Dedifferentiated amniotic fluid mesenchymal stem cell (primary cell): ENCODE measurements at regions not wholly inside any gene's neighbourhood (a gene's known extent, or its start where the extent isn't known, plus 50 kb on each side); places are given as distances from the start of the nearest gene placed in this dataset.

ENCODE experiments used
- DNase-seq: peaks from one replicate; pipeline ENCODE4 v3.0.0-alpha.2; 2016; ENCODE audit errors: extremely low spot score

DNA sequence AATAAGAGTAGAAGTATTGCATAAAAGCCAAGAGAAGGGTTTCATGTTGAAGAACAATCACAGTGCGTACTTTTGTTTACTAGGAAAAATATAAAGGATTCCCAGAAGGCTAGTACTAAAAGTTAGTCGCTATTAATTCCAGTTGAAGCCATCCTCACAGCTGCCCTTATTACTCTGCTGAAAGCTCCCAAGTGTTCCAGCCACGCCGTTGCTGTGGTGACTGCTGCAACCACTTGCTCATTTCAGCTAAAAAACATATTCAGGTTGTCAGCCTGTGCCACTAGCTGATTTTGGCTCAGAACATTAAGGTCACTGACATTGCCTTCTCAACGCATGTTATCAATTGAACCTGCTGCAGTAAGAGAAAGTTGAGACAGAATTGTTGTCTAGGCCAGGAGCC lies 87.1 kb upstream of the FNDC3A start:
- DNase-seq, result no peak

DNA sequence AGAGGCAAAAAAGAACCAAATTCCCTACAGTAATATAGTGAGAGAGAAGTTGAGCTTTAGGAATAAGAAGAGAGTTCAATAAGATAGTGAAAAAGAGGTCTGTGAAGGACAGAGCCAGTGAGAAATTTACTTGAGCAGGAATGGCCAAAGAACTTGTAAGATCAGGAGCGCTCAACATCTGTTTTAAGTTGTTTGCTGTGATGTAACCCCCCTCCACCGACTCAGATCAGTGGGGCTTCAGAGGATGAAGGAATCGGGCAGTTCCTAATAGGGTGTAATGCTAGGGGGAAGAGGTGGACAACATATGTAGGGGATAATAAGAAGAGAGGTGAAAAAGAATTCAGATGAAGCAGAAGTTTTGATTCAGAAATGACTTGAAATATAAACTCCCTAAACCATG lies 85.3 kb upstream of the FNDC3A start:
- DNase-seq, result no peak

DNA sequence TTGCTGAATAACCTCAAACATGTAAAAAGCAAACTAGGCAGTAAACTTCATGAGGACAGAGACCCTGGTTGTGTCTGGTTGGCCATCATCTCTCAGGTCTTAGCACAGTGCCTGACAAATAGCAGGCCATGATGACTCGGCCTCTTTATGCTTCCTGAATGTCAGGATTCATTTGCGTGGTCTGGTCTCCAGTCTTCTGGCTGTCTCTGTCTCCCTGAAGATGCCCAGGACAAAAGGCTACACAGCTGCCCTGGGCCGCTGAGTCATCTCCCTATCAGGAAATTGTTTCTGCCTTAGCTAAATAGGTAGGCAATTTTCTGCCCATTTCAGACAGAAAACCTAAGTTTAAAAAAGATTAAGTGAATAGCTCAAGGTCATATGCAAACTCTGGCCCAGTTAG lies 84.1 kb upstream of the FNDC3A start:
- no peak for DNase-seq

DNA sequence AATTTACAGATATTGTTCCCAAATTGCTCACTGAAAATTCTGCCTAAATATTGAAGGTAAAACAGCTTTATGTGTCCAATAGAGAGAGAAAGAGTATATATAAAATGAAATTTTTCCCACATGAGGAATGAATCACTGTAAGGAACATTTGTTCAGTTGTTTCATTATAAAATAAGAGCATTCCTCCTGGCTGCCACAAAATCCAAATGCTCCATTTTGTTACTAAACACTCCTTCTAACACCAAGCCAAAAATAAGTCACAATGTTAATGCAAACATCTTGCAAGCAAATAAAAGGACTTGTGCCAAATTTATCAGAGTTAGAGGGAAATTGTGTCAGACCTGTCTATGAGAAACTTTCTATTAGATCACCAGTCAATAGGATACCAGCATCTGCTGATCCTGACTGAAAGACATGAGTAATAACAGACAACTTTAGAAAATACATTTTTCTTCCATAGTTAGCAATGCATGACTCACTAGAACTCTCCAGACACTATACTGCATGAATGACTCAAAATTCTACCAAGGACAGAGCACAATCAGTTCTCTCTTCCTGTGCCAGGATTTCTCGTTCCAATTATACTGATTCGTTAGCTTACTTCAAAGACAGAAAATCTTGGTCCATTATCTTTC lies 83.5 kb upstream of the FNDC3A start:
- DNase-seq, result peak; percentile 73

DNA sequence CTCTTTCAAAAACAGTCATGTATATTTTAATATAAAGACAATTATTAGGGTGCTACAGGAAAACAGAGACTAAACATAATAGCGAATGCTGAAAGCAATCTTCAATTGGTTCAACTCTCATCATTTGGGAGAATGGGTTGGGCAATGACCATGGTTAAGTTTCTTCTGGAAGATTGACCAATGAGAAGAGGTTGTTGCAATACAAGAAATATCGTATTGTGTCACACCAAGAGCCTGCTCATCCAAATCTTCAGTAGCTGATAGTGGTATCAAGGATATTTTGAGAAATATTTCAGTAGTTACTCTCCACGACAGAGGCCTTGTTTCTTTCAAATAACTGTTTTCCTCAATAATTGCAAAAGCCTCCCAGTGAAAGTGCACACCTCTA lies 83.0 kb upstream of the FNDC3A start:
- no peak for DNase-seq

DNA sequence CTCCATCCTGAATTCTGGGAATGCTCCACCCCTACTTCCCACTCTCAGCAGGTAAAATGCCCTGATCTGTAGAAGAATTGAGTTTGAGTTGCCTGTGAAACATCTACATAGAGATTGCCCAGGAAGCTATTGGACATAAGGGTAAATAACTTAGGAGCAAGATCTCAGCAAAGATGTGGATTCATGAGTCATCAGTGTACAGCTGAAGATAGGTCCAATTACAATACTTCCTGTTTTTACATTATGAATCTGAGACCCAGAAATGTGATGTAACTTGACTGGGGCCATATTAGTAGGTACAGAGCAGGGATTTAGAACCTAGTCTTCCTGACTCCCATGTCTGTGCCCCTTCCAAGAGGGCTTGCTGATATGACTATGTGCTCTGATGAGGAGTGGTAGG lies 79.4 kb upstream of the FNDC3A start:
- no peak for DNase-seq

DNA sequence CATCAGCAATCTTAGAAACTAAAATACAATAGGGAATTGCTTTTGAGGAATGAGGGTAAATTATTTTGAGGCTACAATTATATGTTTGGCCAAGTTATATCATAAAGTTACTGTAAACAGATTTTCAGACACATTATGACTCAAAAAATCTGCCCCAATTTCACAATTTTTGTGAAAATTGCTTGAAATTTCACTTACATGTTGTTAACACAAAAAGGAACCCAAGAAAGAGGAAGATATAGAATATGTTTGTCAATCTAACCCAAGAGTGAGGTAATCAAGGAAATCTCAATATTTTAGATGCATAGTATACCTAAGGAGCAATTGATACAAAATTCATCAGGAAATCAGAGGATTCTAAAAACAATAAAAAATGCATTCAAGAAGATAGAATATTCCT lies 73.9 kb upstream of the FNDC3A start:
- DNase-seq, result no peak

DNA sequence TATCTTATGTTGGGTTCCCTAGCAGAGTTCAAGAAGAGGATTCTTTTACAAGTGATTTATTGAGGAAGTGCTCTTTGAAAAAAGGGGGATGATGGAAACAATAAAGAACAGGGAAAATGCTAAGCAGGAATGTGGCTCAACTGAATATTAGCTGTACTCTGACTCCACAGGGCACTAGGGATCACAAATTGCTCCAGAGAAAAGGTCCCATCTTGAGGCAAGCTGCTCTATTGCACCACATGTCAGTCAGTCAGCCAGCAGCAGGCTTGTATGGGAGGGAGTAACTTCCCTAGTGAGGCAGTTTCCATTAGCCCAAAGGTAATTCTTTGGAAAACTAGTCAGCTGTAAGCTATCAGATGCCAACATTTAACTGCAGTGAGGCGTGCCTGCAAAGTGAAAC lies 73.3 kb upstream of the FNDC3A start:
- no peak for DNase-seq

DNA sequence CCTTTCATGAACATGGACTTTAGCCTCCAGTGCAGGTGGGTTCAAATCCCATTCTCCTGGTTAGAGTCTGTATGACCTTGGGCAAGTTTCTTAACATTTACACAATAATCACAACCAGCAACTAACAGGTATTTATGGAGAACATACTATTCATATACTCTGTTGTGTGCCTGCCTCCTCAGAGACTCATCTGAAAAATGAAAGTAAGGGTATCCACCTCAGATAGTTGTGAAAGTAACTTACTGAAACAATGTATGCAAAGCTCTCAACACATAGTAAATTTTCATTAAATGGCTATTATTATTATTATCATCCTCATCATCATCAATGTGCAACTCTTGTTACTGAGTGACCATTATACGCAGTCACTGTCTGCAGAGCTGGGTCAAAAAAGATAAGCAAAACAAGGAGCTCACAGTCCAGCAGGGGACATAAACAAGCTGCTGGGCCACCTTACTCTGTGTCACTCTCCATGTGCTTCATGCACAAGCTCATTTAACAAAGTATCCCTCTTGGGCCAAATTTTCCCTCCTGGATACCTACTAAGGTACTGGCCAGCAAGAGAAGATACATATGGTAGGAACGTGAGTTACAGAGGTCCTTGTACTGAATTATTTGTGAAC lies 70.9 kb upstream of the FNDC3A start:
- DNase-seq, result no peak

DNA sequence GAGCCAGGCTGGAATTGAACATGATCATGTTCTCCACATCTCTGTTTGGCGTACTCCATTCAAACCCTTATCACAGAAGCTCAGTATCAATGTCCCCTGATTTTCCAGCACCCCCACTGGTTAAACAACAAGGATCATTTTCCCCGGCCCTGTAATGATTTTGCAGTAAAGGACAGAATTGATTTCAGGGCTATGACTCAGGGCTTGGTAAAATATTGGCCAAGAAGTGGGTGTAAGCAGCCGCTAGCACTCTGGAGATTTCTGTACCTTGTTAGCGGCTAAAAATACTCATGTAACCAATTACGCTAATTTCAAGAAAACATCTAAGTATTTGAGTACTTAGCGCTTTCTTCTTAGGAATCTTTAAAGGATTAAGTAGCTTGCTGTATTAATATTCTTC lies 69.5 kb upstream of the FNDC3A start:
- no peak for DNase-seq

DNA sequence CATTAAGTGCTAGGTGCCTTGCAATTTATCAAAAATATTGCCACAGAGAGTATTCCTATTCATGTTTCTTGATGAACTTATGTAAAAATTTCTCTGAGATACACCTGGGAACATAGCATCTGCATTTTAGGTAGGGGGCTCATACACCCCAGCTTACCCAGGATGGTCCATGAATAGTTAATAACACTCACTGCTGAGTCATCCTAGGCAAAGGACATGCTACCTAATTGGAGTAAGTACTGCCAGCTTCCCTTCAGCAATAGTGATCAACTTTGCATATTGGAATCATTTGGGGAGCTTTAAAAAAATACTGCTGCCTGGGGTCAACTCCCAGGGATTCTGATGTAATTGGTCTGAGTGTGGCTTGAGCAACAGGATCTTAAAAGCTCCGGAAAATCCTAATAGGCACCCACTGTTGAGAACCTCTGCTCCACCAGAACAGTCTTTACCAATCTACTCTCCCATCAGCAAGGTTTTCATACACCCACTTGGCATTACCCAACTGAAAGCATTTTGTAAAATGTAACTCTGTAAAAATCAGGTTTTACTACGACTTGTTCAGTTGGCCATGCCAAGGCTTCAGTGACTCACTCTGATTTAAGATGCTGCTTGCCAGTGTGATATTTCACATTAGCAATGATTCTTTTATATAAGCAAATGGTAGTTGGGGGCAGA lies 67.2 kb upstream of the FNDC3A start:
- no peak for DNase-seq

DNA sequence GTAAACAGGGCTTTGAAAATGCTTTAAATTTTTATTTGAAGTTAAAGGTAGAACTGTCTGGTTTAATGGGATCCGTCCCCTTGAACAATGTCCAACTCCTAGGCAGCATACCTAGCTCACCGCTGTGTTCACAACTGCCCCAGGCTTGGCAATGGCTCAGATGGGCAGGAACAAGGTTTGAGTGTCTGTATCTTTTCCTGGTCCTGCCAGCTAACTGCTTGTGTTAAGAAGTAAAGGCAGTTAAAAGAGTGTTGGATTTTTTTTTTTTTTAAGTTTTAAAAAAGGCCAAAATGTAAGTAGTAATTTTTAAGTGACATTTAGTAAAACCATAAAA lies 66.7 kb upstream of the FNDC3A start:
- no peak for DNase-seq

DNA sequence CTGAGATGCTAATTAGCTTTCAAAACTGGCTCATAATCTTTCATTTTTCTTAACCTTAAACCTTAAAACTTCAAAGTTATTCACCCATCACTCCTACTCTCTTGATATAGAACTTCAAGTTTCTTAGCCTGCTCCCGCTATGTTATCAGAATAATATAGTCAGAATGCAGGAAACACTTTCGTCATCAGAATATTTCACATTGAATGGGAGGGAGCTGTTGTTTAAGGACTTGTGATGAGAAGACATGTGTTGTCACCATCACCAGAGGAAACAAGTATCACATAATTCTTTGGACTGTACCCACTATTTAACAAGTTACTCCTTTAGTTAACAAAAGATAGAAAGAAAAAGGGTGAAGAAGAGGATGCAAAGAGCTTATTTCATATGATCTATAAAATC lies 65.0 kb upstream of the FNDC3A start:
- no peak for DNase-seq

DNA sequence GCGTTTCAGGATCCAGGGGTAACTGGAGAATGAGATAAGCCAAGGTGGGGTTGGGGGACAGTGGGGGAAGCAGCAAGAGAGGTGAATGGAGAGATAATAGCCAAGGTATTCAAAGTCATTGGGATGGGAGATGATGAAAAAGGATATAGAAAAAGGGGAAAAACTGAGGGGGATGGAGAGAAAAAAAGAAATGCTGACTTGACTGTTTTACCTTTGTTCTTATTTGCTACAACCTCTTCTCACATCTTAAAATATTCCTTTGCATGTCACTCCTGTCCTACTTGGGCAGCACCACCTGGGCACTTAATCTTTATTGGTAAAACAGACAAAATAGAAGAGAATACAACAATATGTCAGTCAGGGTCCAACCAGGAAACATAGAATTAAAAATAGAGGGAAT lies 56.0 kb upstream of the FNDC3A start:
- DNase-seq, result no peak

DNA sequence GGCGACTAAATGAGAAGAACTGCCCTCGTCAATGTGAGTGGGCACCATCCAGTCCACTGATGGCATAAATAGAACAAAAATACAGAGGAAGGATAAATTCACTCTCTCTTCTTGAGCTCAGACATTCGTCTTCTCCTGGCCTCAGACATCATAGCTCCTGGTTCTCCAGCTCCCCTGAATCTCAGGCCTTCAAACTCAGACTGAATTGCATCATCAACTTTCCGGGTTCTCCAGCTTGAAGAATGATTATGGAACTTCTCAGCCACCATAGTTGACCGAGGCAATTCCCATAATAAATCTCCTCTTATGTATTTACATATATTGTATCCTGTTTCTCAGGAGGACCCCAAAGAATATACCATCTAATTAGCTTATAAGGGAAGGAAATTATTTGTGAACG lies 55.0 kb upstream of the FNDC3A start:
- no peak for DNase-seq

DNA sequence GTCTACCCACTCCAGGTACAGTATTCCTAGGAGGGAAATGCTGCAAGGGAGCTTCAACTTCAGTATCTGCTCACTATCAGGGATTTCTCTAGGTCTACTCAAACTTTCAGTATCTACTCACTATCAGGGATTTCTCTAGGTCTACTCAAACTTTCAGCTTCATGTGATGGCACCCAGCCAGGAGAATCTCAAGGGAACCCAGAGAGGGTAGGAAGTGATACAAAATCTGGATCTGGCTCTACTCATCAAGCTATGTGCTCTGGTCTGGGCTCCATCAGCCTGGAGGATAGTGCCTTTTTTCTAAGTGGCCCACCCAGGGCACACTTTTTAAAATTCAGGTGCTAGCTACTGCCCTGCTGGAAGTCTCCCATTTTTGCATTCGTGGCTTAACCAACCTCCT lies 52.3 kb upstream of the FNDC3A start:
- DNase-seq, result no peak

DNA sequence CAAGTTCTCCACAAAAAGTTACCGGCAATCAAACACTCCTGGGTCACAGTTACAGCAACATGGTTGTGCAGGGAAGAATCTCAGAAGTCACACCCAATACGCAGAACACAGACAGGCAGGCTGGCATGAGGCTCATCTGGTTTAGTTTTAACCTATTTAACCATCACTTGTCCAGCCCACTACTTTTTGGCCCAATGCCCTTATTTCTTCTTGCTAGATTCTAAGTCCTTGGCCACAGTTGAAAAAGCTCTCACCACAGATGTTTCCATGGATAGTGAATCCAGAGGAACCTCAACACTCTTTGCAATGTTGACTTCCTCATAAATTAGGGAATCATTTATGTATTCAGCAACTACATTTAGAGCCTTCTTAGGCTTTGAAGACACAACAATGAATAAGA lies 50.7 kb upstream of the FNDC3A start:
- no peak for DNase-seq
